Breast epithelium (tissue), 3 donors: ENCODE measurements at regions not wholly inside any gene's neighbourhood (a gene's known extent, or its start where the extent isn't known, plus 50 kb on each side); places are given as distances from the start of the nearest gene placed in this dataset.

Experiments
- CTCF ChIP-seq, 3 donors: fragments of 450-650 bp; IDR thresholded peaks; one replicate each; pipeline ENCODE4 v1.5.1; 2016 to 2017; ENCODE audit warnings: antibody characterized with exemption in 3 of 3, mild to moderate bottlenecking in 3 of 3, moderate library complexity in 3 of 3
- POLR2A ChIP-seq: fragments of 450-650 bp; IDR thresholded peaks from one replicate; pipeline ENCODE4 v1.6.1; 2016; ENCODE audit warnings: antibody characterized with exemption, mild to moderate bottlenecking, moderate library complexity

- TF ChIP-seq CTCF (IDR thresholded peaks at IDR 0.05) (no peak), POLR2A (no peak)
Measured at GRCh38 chr11:82009133-82009532, 724.5 kb downstream of the FAM181B start.
